ENCODE measurements at regions not wholly inside any gene's neighbourhood (a gene's known extent, or its start where the extent isn't known, plus 50 kb on each side); places are given as distances from the start of the nearest gene placed in this dataset.

GRCh38 chr4:89400287-89401035 is 92.9 kb upstream of the GPRIN3 start:
- no peak for TF ChIP-seq FOXP2 (optimal IDR thresholded peaks at IDR 0.05; ENCODE audit: borderline replicate concordance, extremely low read depth, extremely low read length, insufficient read depth)
- no peak for TF ChIP-seq TAF1 (IDR thresholded peaks at IDR 0.05; ENCODE audit: borderline replicate concordance, insufficient read depth, low read length)
- no peak for TF ChIP-seq SIN3A (IDR thresholded peaks at IDR 0.05; ENCODE audit: borderline replicate concordance, insufficient read depth, low read length)
- TF ChIP-seq, protein P1, sequence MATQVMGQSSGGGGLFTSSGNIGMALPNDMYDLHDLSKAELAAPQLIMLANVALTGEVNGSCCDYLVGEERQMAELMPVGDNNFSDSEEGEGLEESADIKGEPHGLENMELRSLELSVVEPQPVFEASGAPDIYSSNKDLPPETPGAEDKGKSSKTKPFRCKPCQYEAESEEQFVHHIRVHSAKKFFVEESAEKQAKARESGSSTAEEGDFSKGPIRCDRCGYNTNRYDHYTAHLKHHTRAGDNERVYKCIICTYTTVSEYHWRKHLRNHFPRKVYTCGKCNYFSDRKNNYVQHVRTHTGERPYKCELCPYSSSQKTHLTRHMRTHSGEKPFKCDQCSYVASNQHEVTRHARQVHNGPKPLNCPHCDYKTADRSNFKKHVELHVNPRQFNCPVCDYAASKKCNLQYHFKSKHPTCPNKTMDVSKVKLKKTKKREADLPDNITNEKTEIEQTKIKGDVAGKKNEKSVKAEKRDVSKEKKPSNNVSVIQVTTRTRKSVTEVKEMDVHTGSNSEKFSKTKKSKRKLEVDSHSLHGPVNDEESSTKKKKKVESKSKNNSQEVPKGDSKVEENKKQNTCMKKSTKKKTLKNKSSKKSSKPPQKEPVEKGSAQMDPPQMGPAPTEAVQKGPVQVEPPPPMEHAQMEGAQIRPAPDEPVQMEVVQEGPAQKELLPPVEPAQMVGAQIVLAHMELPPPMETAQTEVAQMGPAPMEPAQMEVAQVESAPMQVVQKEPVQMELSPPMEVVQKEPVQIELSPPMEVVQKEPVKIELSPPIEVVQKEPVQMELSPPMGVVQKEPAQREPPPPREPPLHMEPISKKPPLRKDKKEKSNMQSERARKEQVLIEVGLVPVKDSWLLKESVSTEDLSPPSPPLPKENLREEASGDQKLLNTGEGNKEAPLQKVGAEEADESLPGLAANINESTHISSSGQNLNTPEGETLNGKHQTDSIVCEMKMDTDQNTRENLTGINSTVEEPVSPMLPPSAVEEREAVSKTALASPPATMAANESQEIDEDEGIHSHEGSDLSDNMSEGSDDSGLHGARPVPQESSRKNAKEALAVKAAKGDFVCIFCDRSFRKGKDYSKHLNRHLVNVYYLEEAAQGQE (IDR thresholded peaks at IDR 0.05; ENCODE audit: insufficient read depth in 1 of 2, low read depth in 2 of 2, low read length in 2 of 2), result no peak
- TF ChIP-seq POLR2AphosphoS5 (IDR thresholded peaks at IDR 0.05; ENCODE audit: low read depth, low read length), result no peak

GRCh38 chr4:89398644-89399043 is 91.0 kb upstream of the GPRIN3 start:
- TF ChIP-seq TAF1 (IDR thresholded peaks at IDR 0.05; ENCODE audit: borderline replicate concordance, insufficient read depth, low read length) (no peak), POLR2AphosphoS5 (IDR thresholded peaks at IDR 0.05; ENCODE audit: low read depth, low read length) (no peak), SIN3A (IDR thresholded peaks at IDR 0.05; ENCODE audit: borderline replicate concordance, insufficient read depth, low read length) (no peak), FOXP2 (optimal IDR thresholded peaks at IDR 0.05; ENCODE audit: borderline replicate concordance, extremely low read depth, extremely low read length, insufficient read depth) (no peak)
- TF ChIP-seq, protein P1 (IDR thresholded peaks at IDR 0.05; ENCODE audit: insufficient read depth in 1 of 2, low read depth in 2 of 2, low read length in 2 of 2), result no peak

- TF ChIP-seq, protein P1 (IDR thresholded peaks at IDR 0.05; ENCODE audit: insufficient read depth in 1 of 2, low read depth in 2 of 2, low read length in 2 of 2), result no peak
- TF ChIP-seq SIN3A (IDR thresholded peaks at IDR 0.05; ENCODE audit: borderline replicate concordance, insufficient read depth, low read length) (no peak), POLR2AphosphoS5 (IDR thresholded peaks at IDR 0.05; ENCODE audit: low read depth, low read length) (no peak), FOXP2 (optimal IDR thresholded peaks at IDR 0.05; ENCODE audit: borderline replicate concordance, extremely low read depth, extremely low read length, insufficient read depth) (no peak), TAF1 (IDR thresholded peaks at IDR 0.05; ENCODE audit: borderline replicate concordance, insufficient read depth, low read length) (no peak)
Observed at GRCh38 chr4:89398146-89398545, 90.5 kb upstream of the GPRIN3 start.

GRCh38 chr4:89397441-89397840 is 89.8 kb upstream of the GPRIN3 start:
- no peak for TF ChIP-seq FOXP2 (optimal IDR thresholded peaks at IDR 0.05; ENCODE audit: borderline replicate concordance, extremely low read depth, extremely low read length, insufficient read depth)
- no peak for TF ChIP-seq TAF1 (IDR thresholded peaks at IDR 0.05; ENCODE audit: borderline replicate concordance, insufficient read depth, low read length)
- TF ChIP-seq, protein P1 (IDR thresholded peaks at IDR 0.05; ENCODE audit: insufficient read depth in 1 of 2, low read depth in 2 of 2, low read length in 2 of 2), result no peak
- no peak for TF ChIP-seq POLR2AphosphoS5 (IDR thresholded peaks at IDR 0.05; ENCODE audit: low read depth, low read length)
- no peak for TF ChIP-seq SIN3A (IDR thresholded peaks at IDR 0.05; ENCODE audit: borderline replicate concordance, insufficient read depth, low read length)
